Testis (tissue), 2 donors: ENCODE measurements at regions not wholly inside any gene's neighbourhood (a gene's known extent, or its start where the extent isn't known, plus 50 kb on each side); places are given as distances from the start of the nearest gene placed in this dataset.
A peak's percentile ranks its signal among the peaks of the same experiment; 100 is the strongest.

Source experiments
- DNase-seq: peaks from one replicate; pipeline ENCODE4 v3.0.0-alpha.2; 2019
- H3K27ac ChIP-seq, 2 donors: fragments of 200-600 bp; sonication (generic); one replicate each; pipeline ENCODE4 v1.5.1; 2019
- H3K27me3 ChIP-seq: fragments of 200-600 bp; sonication (generic); one replicate; pipeline ENCODE4 v1.5.1; 2019
- H3K36me3 ChIP-seq: fragments of 200-600 bp; sonication (generic); one replicate; pipeline ENCODE4 v1.5.1; 2017; ENCODE audit warnings: low read depth; ENCODE audit errors: missing control alignments
- H3K4me1 ChIP-seq: fragments of 200-600 bp; sonication (generic); one replicate; pipeline ENCODE4 v1.5.1; 2019
- H3K4me3 ChIP-seq, 2 donors: fragments of 200-600 bp; sonication (generic); one replicate each; pipeline ENCODE4 v1.5.1; 2017 to 2019
- H3K9me3 ChIP-seq: fragments of 200-600 bp; sonication (generic); one replicate; pipeline ENCODE4 v1.5.1; 2017
- POLR2A ChIP-seq: fragments of 450-650 bp; IDR thresholded peaks from one replicate; pipeline ENCODE4 v1.6.1; 2017; ENCODE audit warnings: antibody characterized with exemption, mild to moderate bottlenecking, moderate library complexity
- WGBS, 2 donors: methylation state at CpG; one replicate each; pipeline ENCODE4 v1.1.5; 2018; 5-methylcytosine and 5-hydroxymethylcytosine counted together
- intact Hi-C: fragments of 100-400 bp; cut with DNase I; formaldehyde crosslinking; loops from one replicate; pipeline ENCODE4 v1.15.1; 2023; ENCODE audit warnings: low total_unique reads
- TF ChIP-seq, protein P1 (sequence below), 3 experiments: fragments of 450-650 bp in 2 of 3; fragments of 200-600 bp in 1 of 3; sonication (generic) in 1 of 3; IDR thresholded peaks; one replicate each; pipeline ENCODE4 v1.5.1; 2016 to 2019; ENCODE audit warnings: antibody characterized with exemption in 3 of 3, mild to moderate bottlenecking in 2 of 3, moderate library complexity in 1 of 3

DNA sequence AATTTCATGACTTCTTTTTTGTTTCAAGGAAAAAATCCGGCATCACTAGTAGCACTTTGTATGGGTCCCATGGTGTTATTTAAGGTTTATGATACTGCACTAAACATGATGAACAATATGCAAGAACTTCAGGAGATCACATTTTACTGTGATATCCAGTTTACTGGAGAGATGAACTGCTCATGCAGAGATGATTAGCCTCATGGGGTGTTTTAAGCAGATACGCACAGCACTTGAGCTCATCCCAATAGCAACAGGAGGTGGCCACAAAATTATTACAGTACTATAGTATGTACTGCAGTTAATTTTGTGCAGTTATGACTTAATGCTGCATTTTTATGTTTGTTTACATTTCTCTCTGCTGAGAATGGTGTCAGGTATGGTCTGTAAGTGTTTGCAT, 303.7 kb upstream of the PCDH15 start:
- Histone ChIP-seq H3K4me1 (no peaks in the 10 kb centered on the region), H3K27ac (no peak overlapping the region), H3K9me3 (no peaks in the 10 kb centered on the region), H3K27me3 (no peaks in the 10 kb centered on the region), H3K36me3 (no peaks in the 10 kb centered on the region), H3K4me3 (no peak overlapping the region)
- intact Hi-C loops, result no loop called here
- no peak for DNase-seq
- 83 to 90% methylated on average over 2 of the region's 2 CpGs for WGBS, 2 donors
- TF ChIP-seq, protein P1, sequence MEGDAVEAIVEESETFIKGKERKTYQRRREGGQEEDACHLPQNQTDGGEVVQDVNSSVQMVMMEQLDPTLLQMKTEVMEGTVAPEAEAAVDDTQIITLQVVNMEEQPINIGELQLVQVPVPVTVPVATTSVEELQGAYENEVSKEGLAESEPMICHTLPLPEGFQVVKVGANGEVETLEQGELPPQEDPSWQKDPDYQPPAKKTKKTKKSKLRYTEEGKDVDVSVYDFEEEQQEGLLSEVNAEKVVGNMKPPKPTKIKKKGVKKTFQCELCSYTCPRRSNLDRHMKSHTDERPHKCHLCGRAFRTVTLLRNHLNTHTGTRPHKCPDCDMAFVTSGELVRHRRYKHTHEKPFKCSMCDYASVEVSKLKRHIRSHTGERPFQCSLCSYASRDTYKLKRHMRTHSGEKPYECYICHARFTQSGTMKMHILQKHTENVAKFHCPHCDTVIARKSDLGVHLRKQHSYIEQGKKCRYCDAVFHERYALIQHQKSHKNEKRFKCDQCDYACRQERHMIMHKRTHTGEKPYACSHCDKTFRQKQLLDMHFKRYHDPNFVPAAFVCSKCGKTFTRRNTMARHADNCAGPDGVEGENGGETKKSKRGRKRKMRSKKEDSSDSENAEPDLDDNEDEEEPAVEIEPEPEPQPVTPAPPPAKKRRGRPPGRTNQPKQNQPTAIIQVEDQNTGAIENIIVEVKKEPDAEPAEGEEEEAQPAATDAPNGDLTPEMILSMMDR (IDR thresholded peaks at IDR 0.05), result no peak
- no peak for TF ChIP-seq POLR2A

GRCh38 chr10:55098452-55098851, 297.4 kb upstream of the PCDH15 start:
- intact Hi-C loops, result no loop called here
- TF ChIP-seq, protein P1 (IDR thresholded peaks at IDR 0.05), result no peak
- TF ChIP-seq POLR2A, result no peak
- no peaks in the 10 kb centered on the region for H3K4me1 ChIP-seq
- H3K36me3 ChIP-seq, result no peaks in the 10 kb centered on the region
- H3K27ac ChIP-seq, result no peak overlapping the region
- DNase-seq, result no peak
- WGBS, 2 donors, result 55 to 80% methylated on average over 9 of the region's 9 CpGs
- no peaks in the 10 kb centered on the region for H3K9me3 ChIP-seq
- H3K27me3 ChIP-seq, result no peaks in the 10 kb centered on the region
- H3K4me3 ChIP-seq, result no peak overlapping the region

DNA sequence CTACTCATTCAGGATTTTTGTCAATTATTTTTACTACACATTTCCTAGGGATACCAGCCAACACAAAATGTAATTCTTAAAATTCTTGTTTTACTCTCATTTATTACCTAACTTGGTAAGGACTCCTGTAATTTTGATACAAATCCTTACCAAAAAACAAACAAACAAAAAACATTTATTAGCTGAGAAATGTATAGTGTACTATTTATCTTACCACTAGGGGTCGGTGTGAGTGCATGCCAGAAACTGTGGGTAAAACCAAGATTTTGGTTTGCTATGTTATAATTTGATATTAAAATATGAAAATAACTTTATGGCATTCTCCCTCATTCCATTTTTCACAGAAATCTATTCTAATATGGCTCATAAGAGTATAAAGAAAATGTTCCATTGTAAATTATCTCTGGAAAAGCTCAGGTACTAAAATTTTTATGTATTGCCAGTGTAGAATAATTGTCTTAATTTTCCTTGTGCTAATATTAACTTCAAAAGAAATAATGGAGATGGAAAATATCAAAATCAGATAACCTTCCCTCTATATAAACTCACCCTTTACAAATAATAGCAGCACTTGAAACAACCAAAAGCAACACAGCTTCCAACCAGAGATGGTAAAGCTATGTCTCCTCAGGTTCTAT, 290.8 kb upstream of the PCDH15 start:
- Histone ChIP-seq H3K9me3 (no peaks in the 10 kb centered on the region), H3K27me3 (no peaks in the 10 kb centered on the region), H3K36me3 (no peaks in the 10 kb centered on the region), H3K4me1 (no peaks in the 10 kb centered on the region), H3K4me3 (no peak overlapping the region), H3K27ac (no peak overlapping the region)
- DNase-seq, result no peak
- TF ChIP-seq POLR2A, result no peak
- TF ChIP-seq, protein P1 (IDR thresholded peaks at IDR 0.05), result peak; percentile 49 to 89 (median 52)
- intact Hi-C loops, result no loop called here
- WGBS, 2 donors, result 19 to 31% methylated on average over 1 of the region's 1 CpG

- intact Hi-C loops, result no loop called here
- H3K36me3 ChIP-seq, result no peaks in the 10 kb centered on the region
- no peaks in the 10 kb centered on the region for H3K9me3 ChIP-seq
- WGBS, 2 donors, result 89 to 100% methylated on average over 1 of the region's 1 CpG
- no peaks in the 10 kb centered on the region for H3K4me1 ChIP-seq
- no peaks in the 10 kb centered on the region for H3K27me3 ChIP-seq
- DNase-seq, result no peak
- no peak overlapping the region for H3K27ac ChIP-seq
- TF ChIP-seq POLR2A, result no peak
- TF ChIP-seq, protein P1 (IDR thresholded peaks at IDR 0.05), result no peak
- H3K4me3 ChIP-seq, result no peak overlapping the region
Measured at GRCh38 chr10:55078121-55078520, 277.1 kb upstream of the PCDH15 start.

DNA sequence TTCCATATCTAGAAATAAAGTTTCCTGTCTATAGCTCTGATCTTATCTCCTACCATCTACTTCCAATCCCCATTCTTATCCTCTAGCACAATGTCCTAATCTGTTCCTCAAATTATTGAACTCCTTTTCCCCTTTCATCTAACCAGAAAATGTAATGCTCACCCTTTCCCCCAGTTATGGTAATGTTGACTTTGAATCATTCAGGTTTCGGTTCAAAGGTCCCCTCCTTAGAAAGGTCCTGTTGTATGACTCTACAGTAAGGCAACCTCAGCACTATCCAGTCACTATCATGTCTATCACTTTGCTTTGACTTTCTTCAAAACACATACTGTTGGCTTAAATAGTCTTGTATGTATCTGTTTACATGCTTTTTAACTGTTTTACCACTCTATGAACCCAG, 264.2 kb upstream of the PCDH15 start:
- H3K27me3 ChIP-seq, result no peaks in the 10 kb centered on the region
- TF ChIP-seq, protein P1 (IDR thresholded peaks at IDR 0.05), result no peak
- TF ChIP-seq POLR2A, result no peak
- H3K9me3 ChIP-seq, result no peaks in the 10 kb centered on the region
- 93 to 95% methylated on average over 1 of the region's 1 CpG for WGBS, 2 donors
- H3K27ac ChIP-seq, result no peak overlapping the region
- no peak for DNase-seq
- H3K4me3 ChIP-seq, result no peak overlapping the region
- intact Hi-C loops, result no loop called here
- no peaks in the 10 kb centered on the region for H3K36me3 ChIP-seq
- H3K4me1 ChIP-seq, result no peaks in the 10 kb centered on the region
